Thyroid gland (tissue), 4 donors: ENCODE measurements at regions not wholly inside any gene's neighbourhood (a gene's known extent, or its start where the extent isn't known, plus 50 kb on each side); places are given as distances from the start of the nearest gene placed in this dataset.

Experiments used
- DNase-seq, 2 donors: peaks; one replicate each; pipeline ENCODE4 v3.0.0-alpha.2; 2019
- H3K27ac ChIP-seq, 3 donors: fragments of 200-600 bp; sonication (generic); 1 replicate in 2 of 3; 2 replicates in 1 of 3; pipeline ENCODE4 v1.5.1; 2016 to 2019; ENCODE audit warnings: mild to moderate bottlenecking in 1 of 3, moderate library complexity in 1 of 3
- H3K27me3 ChIP-seq: fragments of 200-600 bp; sonication (generic); one replicate; pipeline ENCODE4 v1.5.1; 2019
- H3K36me3 ChIP-seq, 2 donors: fragments of 200-600 bp; sonication (generic); one replicate each; pipeline ENCODE4 v1.5.1; 2016 to 2019
- H3K4me1 ChIP-seq, 2 donors: fragments of 200-600 bp; sonication (generic); one replicate each; pipeline ENCODE4 v1.5.1; 2017 to 2019
- H3K4me3 ChIP-seq, 3 donors: fragments of 200-600 bp; sonication (generic); replicated peaks in 1 of 3; 1 replicate in 2 of 3; 2 replicates in 1 of 3; pipeline ENCODE4 v1.5.1; 2016; ENCODE audit warnings: mild to moderate bottlenecking in 1 of 3
- H3K9me3 ChIP-seq: fragments of 200-600 bp; sonication (generic); one replicate; pipeline ENCODE4 v1.5.1; 2017
- CTCF ChIP-seq, 6 experiments: fragments of 200-600 bp in 3 of 6; fragments of 450-650 bp in 3 of 6; sonication (generic) in 3 of 6; IDR thresholded peaks; one replicate each; pipeline ENCODE4 v1.5.1; 2016 to 2019; ENCODE audit warnings: antibody characterized with exemption in 6 of 6, mild to moderate bottlenecking in 2 of 6, inconsistent platforms in 1 of 6, moderate library complexity in 1 of 6
- POLR2A ChIP-seq, 2 donors: fragments of 450-650 bp; IDR thresholded peaks; one replicate each; pipeline ENCODE4 v1.6.1; 2017; ENCODE audit warnings: antibody characterized with exemption in 2 of 2, mild to moderate bottlenecking in 2 of 2, moderate library complexity in 1 of 2
- WGBS, 2 donors: methylation state at CpG; one replicate each; pipeline ENCODE4 v1.1.5; 2017; 5-methylcytosine and 5-hydroxymethylcytosine counted together
- intact Hi-C: fragments of 100-400 bp; cut with DNase I; formaldehyde crosslinking; loops from one replicate; pipeline ENCODE4 v1.15.1; 2023

- TF ChIP-seq POLR2A (IDR thresholded peaks at IDR 0.05) (no peak), CTCF (IDR thresholded peaks at IDR 0.05) (no peak)
- no peak overlapping the region for H3K27ac ChIP-seq
- H3K9me3 ChIP-seq: no peaks in the 10 kb centered on the region
- intact Hi-C loops: no loop called here
- no peaks in the 10 kb centered on the region for H3K36me3 ChIP-seq
- H3K4me3 ChIP-seq: no peak overlapping the region
- WGBS, 2 donors: 67 to 80% methylated on average over 2 of the region's 2 CpGs
- DNase-seq: no peak
- no peaks in the 10 kb centered on the region for H3K27me3 ChIP-seq
- no peaks in the 10 kb centered on the region for H3K4me1 ChIP-seq
Observed at GRCh38 chr12:62116986-62117385, 143.2 kb upstream of the USP15 start.

- intact Hi-C loops: no loop called here
- TF ChIP-seq CTCF (IDR thresholded peaks at IDR 0.05): peak in 5 of 6 experiments; percentile 26 to 76 (median 64)
- TF ChIP-seq POLR2A (IDR thresholded peaks at IDR 0.05): no peak
- Histone ChIP-seq H3K36me3 (no peaks in the 10 kb centered on the region), H3K27ac (no peak overlapping the region), H3K9me3 (no peaks in the 10 kb centered on the region), H3K27me3 (no peaks in the 10 kb centered on the region), H3K4me3 (no peak overlapping the region), H3K4me1 (no peaks in the 10 kb centered on the region)
- peak; percentile 25 to 37 for DNase-seq
- WGBS, 2 donors: 26 to 29% methylated on average over 4 of the region's 4 CpGs
Observed at GRCh38 chr12:62123721-62124203, 136.4 kb upstream of the USP15 start.

- Histone ChIP-seq H3K4me1 (peaks cover 0 to 5% of the 10 kb centered on the region in 2 donors), H3K27ac (no peak overlapping the region), H3K9me3 (no peaks in the 10 kb centered on the region), H3K27me3 (no peaks in the 10 kb centered on the region), H3K36me3 (no peaks in the 10 kb centered on the region), H3K4me3 (no peak overlapping the region)
- intact Hi-C loops: no loop called here
- no peak for DNase-seq
- TF ChIP-seq CTCF (IDR thresholded peaks at IDR 0.05) (no peak), POLR2A (IDR thresholded peaks at IDR 0.05) (no peak)
- 90 to 93% methylated on average over 2 of the region's 2 CpGs for WGBS, 2 donors
Observed at GRCh38 chr12:62127516-62127915, 132.7 kb upstream of the USP15 start.

GRCh38 chr12:62128175-62128975, 131.8 kb upstream of the USP15 start:
- WGBS, 2 donors: 71 to 79% methylated on average over 7 of the region's 7 CpGs
- Histone ChIP-seq H3K9me3 (no peaks in the 10 kb centered on the region), H3K27ac (no peak overlapping the region), H3K4me1 (peaks cover 0 to 5% of the 10 kb centered on the region in 2 donors), H3K27me3 (no peaks in the 10 kb centered on the region), H3K4me3 (no peak overlapping the region), H3K36me3 (no peaks in the 10 kb centered on the region)
- TF ChIP-seq CTCF (IDR thresholded peaks at IDR 0.05) (no peak), POLR2A (IDR thresholded peaks at IDR 0.05) (no peak)
- no peak for DNase-seq
- intact Hi-C loops: no loop called here

GRCh38 chr12:62129291-62129690, 130.9 kb upstream of the USP15 start:
- no peaks in the 10 kb centered on the region for H3K9me3 ChIP-seq
- H3K27me3 ChIP-seq: no peaks in the 10 kb centered on the region
- no peak for DNase-seq
- intact Hi-C loops: no loop called here
- peaks cover 0 to 5% of the 10 kb centered on the region in 2 donors for H3K4me1 ChIP-seq
- no peak overlapping the region for H3K27ac ChIP-seq
- TF ChIP-seq CTCF (IDR thresholded peaks at IDR 0.05): no peak
- no peak for TF ChIP-seq POLR2A (IDR thresholded peaks at IDR 0.05)
- no peaks in the 10 kb centered on the region for H3K36me3 ChIP-seq
- WGBS, 2 donors: 75 to 92% methylated on average over 4 of the region's 4 CpGs
- no peak overlapping the region for H3K4me3 ChIP-seq
